ENCODE measurements at regions not wholly inside any gene's neighbourhood (a gene's known extent, or its start where the extent isn't known, plus 50 kb on each side); places are given as distances from the start of the nearest gene placed in this dataset.

GRCh38 chr22:49158741-49159564 is 668.7 kb downstream of the BRD1 start:
- DNase-seq, result no peak

DNA sequence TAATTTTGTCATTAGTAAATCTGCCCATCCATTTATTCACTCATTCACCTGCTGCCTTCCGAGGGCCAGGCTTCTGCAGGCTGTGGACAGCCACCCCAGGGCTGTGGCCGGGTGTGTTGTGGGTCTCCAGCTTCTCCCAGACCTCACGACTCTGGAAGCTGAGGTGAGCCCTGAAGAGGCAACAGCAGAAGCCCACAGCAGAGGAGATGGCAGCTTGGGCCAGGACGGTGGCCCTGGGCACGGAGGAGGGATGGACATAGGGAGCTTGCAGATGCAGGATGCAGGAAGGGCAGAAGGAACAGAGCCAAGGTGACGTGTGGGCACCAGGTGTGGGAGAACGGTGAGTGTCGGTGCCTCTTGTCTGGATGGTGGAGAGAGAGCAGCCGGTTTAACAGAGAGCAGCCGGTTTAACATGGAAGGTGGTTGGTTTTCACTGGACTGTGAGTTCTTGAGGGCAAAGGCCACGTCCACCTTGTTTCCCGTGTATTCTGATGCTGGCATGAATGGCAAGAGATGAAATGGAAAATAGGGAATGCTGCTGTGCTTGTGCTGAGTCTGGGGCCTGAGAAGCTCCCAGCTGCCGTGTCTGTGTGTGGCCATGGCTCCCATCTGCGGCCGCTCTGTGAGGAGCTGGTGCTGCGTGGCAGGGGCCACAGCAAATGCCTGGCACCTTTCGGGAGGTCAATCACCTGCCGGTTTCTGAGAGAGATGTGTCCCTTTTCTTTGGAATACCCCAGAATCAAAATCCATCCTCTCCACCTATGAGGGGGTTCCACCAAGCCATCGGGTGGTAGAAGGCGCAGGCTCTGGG is 669.9 kb downstream of the BRD1 start:
- no peak for DNase-seq

DNA sequence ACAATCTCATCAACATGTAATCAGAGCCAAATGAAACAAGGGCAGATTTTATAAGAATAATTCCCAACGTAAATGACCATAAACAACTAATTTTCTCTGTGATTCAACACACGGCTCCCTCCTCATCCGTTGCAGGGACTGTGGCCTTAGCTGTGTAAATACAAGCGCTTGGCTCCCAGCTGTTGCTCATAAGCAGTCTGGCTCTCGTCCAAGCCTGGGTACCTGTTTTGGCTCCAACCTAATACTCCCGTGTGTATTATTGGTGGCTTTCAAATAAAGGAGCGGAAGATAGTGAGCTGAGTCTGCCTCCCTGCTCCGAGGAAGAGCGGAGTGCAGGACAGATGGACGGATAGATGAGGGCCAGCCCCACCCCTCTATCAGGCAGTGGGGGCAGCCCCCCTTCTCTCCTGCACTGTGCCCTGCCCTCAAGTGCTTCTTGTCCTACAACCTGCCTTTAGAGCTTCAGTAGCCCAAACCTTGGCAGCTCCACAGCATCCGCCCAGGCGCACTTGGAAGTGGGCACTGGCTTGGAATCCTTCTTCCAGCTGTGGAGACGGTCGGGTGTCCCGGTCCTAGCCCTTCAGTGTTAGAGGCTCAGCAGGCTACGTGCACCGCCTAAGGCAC is 670.9 kb downstream of the BRD1 start:
- no peak for DNase-seq

DNA sequence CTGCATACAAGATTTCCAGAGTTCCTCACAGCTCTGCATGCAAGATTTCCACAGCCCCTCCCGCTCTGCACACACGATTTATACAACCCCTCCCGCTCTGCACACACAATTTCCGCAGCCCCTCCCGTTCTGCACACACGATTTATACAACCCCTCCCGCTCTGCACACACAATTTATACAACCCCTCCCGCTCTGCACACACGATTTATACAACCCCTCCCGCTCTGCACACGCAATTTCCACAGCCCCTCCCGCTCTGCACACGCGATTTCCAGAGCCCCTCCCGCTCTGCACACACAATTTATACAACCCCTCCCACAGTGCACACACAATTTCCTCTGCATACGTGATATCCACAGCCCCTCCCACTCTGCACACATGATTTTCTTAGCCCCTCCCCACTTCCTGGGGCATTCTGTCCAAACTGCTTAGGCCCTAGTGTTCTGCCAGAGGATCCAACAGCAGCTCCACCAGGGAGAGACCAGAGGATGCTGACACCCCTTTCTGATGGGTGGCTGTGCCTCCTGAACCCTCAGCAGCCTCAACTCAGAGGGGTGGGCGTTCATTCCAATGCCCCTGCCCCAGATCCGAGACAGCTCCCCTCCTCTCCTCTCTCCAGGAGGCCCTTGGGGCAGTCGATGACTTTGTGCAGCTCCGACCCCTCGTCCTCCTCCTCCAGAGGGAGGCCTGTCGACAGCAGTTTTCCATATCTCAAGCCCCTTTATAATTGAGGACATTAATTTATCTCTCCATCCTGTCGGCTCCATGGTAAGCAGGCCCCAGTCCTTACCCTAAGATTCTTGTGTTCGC is 671.7 kb downstream of the BRD1 start:
- no peak for DNase-seq

- DNase-seq, result no peak
Measured at GRCh38 chr22:49155039-49155769, 672.5 kb downstream of the BRD1 start.

- DNase-seq, result no peak
Measured at GRCh38 chr22:49154433-49154832, 673.2 kb downstream of the BRD1 start.

GRCh38 chr22:49153921-49154320 is 673.8 kb downstream of the BRD1 start:
- no peak for DNase-seq

DNA sequence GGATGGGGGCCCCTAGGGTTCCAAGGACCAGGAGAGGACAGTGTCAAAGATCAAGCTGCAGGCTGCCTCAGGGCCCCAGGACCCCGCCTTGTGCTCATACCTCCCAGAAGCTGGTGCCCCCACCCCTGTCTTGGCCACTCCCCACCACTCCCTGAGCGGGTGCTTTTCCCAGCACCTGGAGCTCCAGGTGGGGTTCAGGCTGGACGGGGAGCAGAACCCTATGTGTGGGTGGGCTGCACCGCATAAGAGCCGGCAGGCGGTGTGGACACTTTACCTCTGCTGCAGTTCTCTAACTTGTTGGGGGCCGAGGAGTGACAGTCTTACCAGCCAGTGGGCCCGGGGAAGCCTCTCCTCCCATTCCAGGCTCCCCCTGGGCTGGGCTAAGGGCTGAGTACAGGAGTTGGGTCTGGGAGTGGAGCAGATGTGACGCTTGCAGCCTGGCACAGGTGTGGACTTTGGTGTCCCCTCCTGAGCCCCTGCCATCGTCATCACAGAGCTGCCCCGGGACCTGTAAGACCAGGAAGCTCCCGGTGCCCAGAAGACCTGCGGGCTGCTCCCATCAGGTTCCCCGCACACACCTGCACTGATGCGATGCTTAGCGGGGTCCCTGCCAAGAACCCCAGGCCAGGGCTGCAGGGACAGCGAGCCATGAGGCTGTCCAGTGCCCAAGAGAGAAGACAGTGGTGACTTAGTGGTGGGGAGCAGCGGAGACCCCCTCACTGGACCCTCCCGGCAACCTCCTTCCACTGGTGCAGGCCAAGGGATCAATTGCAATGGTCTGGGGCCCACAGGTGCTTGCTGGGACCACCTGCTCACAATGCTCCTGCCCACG is 674.5 kb downstream of the BRD1 start:
- DNase-seq, result no peak

GRCh38 chr22:49152127-49152938 is 675.3 kb downstream of the BRD1 start:
- no peak for DNase-seq

GRCh38 chr22:49151256-49152126 is 676.2 kb downstream of the BRD1 start:
- no peak for DNase-seq

- DNase-seq, result no peak
Measured at GRCh38 chr22:49150801-49151221, 676.9 kb downstream of the BRD1 start.

- DNase-seq, result no peak
Measured at GRCh38 chr22:49149721-49150608, 677.7 kb downstream of the BRD1 start.

DNA sequence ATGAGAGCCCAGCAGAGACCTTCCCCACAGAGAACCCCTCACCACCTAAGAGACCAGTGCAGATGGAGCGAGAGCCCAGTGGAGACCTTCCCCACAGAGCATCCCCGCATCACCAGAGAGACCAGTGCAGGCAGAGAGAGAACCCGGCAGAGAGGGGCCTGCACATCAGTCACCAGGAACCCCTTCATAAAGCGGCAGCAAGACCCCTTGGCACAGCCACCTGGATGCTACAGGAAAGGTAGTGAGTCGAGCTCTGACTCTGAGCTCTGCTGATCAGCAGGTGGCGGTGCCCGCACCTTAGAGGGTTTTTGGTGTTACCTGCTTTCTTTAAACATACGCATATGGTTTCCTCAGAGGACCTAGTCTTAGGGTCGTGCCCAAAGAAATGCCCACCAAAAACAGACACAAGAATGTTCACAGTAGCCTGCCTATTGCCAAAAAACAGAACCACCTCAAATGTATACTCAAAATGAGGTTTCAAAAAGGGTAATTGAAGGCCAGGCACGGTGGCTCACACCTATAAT is 678.7 kb downstream of the BRD1 start:
- no peak for DNase-seq

- no peak for DNase-seq
Measured at GRCh38 chr22:49147617-49148175, 680.0 kb downstream of the BRD1 start.

GRCh38 chr22:49147171-49147570 is 680.5 kb downstream of the BRD1 start:
- DNase-seq, result no peak

GRCh38 chr22:49146511-49146910 is 681.2 kb downstream of the BRD1 start:
- no peak for DNase-seq

DNA sequence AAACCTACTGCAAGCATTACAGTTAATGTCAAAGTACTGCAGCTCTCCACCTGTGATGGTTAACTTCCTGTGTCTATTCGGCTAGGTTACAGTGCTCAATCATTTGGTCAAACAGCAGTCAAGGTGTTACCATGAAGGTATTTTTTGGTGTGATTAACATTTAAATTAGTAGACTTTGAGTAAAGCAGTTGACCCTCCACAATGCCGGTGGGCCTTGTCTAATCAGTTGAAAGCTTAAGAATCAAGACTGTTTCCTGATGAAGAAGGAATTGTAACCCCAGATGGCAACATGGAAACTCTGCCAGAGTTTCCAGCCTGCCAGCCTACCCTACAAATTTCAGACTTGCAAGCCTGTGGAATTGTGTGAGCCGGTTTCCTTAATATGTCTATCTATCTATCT is 683.9 kb downstream of the BRD1 start:
- DNase-seq, result no peak

DNA sequence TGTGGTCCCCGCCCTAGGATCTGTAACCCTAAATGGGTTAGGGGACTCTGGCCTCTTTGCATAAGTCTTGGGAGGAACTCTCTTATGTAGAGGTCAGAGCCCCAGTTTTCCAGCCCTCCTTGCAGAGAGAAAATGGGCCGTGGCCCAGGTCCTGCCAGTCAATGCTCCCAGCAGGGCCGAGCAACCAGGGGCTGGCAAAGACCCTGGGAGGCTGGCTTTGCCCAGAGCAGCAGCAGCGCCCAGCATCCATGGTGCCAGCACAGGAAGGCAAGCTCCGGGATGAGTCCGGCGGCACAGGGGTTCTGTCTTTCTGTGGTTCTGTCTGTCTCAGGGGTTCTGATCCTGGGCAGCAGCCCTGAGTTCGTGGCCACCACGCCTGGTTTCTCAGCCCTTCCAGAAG is 684.8 kb downstream of the BRD1 start:
- DNase-seq, result no peak
